Neuronal stem cell (in vitro differentiated cells): ENCODE measurements at regions not wholly inside any gene's neighbourhood (a gene's known extent, or its start where the extent isn't known, plus 50 kb on each side); places are given as distances from the start of the nearest gene placed in this dataset.

Experiments
- DNase-seq: peaks from one replicate; pipeline ENCODE4 v3.0.0-alpha.2; 2013; ENCODE audit warnings: low spot score
- H2AFZ ChIP-seq: one replicate; pipeline ENCODE4 v1.6.1; 2013; ENCODE audit warnings: mild to moderate bottlenecking, low read length, inconsistent platforms
- H2AK5ac ChIP-seq: 2 replicates; pipeline ENCODE4 v1.6.1; 2013; ENCODE audit warnings: low read depth, mild to moderate bottlenecking, inconsistent platforms, low read length, moderate library complexity, mixed read lengths
- H2BK120ac ChIP-seq: 2 replicates; pipeline ENCODE4 v1.6.1; 2013; ENCODE audit warnings: low read depth, mild to moderate bottlenecking, inconsistent platforms, low read length, moderate library complexity, mixed read lengths
- H2BK12ac ChIP-seq: one replicate; pipeline ENCODE4 v1.6.1; 2013; ENCODE audit warnings: low read length, inconsistent platforms
- H2BK15ac ChIP-seq: 2 replicates; pipeline ENCODE4 v1.6.1; 2013; ENCODE audit warnings: mild to moderate bottlenecking, low read length, inconsistent platforms, mixed read lengths
- H2BK5ac ChIP-seq: one replicate; pipeline ENCODE4 v1.6.1; 2013; ENCODE audit warnings: inconsistent platforms, mild to moderate bottlenecking, low read length, moderate library complexity
- H3K14ac ChIP-seq: one replicate; pipeline ENCODE4 v1.6.1; 2013; ENCODE audit warnings: low read length, inconsistent platforms
- H3K18ac ChIP-seq: 2 replicates; pipeline ENCODE4 v1.6.1; 2013; ENCODE audit warnings: low read length, inconsistent platforms
- H3K23ac ChIP-seq: 2 replicates; pipeline ENCODE4 v1.6.1; 2013; ENCODE audit warnings: low read depth, mild to moderate bottlenecking, mixed read lengths, low read length, inconsistent platforms; ENCODE audit not compliant: poor library complexity
- H3K27ac ChIP-seq: replicated peaks from 3 replicates; pipeline ENCODE4 v1.5.1; 2013; ENCODE audit warnings: low read length, inconsistent platforms
- H3K27me3 ChIP-seq, 3 experiments: 2 replicates each; pipeline ENCODE4 v1.6.1; 2013; ENCODE audit warnings: low read length in 3 of 3, mild to moderate bottlenecking in 2 of 3, inconsistent platforms in 1 of 3, low read depth in 1 of 3, mixed read lengths in 1 of 3, moderate library complexity in 1 of 3; ENCODE audit not compliant: control insufficient read depth in 3 of 3, insufficient read depth in 3 of 3
- H3K36me3 ChIP-seq, 2 donors: replicated peaks in 1 of 2; 2 replicates each; pipeline ENCODE4 v1.6.1; 2013; ENCODE audit warnings: low read length in 2 of 2; ENCODE audit not compliant: control insufficient read depth in 2 of 2, insufficient read depth in 2 of 2
- H3K4ac ChIP-seq: 2 replicates; pipeline ENCODE4 v1.6.1; 2013; ENCODE audit warnings: inconsistent platforms, mild to moderate bottlenecking, low read length, moderate library complexity
- H3K4me1 ChIP-seq, 2 donors: 1 replicate in 1 of 2; 2 replicates in 1 of 2; pipeline ENCODE4 v1.6.1; 2013; ENCODE audit warnings: low read length in 2 of 2, low read depth in 1 of 2; ENCODE audit not compliant: control insufficient read depth in 2 of 2, insufficient read depth in 1 of 2
- H3K4me2 ChIP-seq: one replicate; pipeline ENCODE4 v1.6.1; 2013; ENCODE audit warnings: mild to moderate bottlenecking, low read length, inconsistent platforms; ENCODE audit not compliant: insufficient read depth, poor library complexity, severe bottlenecking
- H3K4me3 ChIP-seq, 2 donors: 2 replicates each; pipeline ENCODE4 v1.5.1; 2013; ENCODE audit warnings: low read length in 2 of 2, mild to moderate bottlenecking in 2 of 2, inconsistent platforms in 1 of 2, moderate library complexity in 1 of 2
- H3K79me1 ChIP-seq: one replicate; pipeline ENCODE4 v1.6.1; 2013; ENCODE audit warnings: low read depth, mild to moderate bottlenecking, inconsistent platforms, low read length, moderate library complexity
- H3K9ac ChIP-seq: one replicate; pipeline ENCODE4 v1.6.1; 2013; ENCODE audit warnings: mild to moderate bottlenecking, low read depth, low read length, inconsistent platforms; ENCODE audit not compliant: poor library complexity
- H3K9me3 ChIP-seq, 2 donors: replicated peaks in 1 of 2; 2 replicates each; pipeline versions ENCODE3 to v1.6.1; 2013; ENCODE audit warnings: low read length in 2 of 2, mild to moderate bottlenecking in 2 of 2, inconsistent platforms in 1 of 2, low read depth in 1 of 2, mixed read lengths in 1 of 2, moderate library complexity in 1 of 2; ENCODE audit not compliant: control insufficient read depth in 2 of 2, insufficient read depth in 1 of 2
- H4K8ac ChIP-seq: one replicate; pipeline ENCODE4 v1.6.1; 2013; ENCODE audit warnings: low read depth, mild to moderate bottlenecking, inconsistent platforms, low read length, moderate library complexity
- H4K91ac ChIP-seq: one replicate; pipeline ENCODE4 v1.6.1; 2013; ENCODE audit warnings: low read length, low read depth, mild to moderate bottlenecking, inconsistent platforms; ENCODE audit not compliant: poor library complexity
- WGBS, 2 donors: extraction: QIAGEN DNeasy Blood & Tissue Kit; methylation state at CpG; one replicate each; pipeline ENCODE4 v1.1.7; 2013; ENCODE audit warnings: missing lambda C conversion rate in 2 of 2, mixed read lengths in 1 of 2; ENCODE audit not compliant: insufficient read length in 2 of 2, insufficient replicate concordance in 1 of 2; ENCODE audit errors: extremely low coverage in 2 of 2; 5-methylcytosine and 5-hydroxymethylcytosine counted together

GRCh38 chr16:49936791-49937190, 80.9 kb upstream of the ZNF423 start:
- Histone ChIP-seq H3K27ac (no peak overlapping the region), H3K4me1 (peaks cover 0 to 3% of the 10 kb centered on the region in 2 donors), H2AK5ac (no peak overlapping the region), H3K4ac (no peak overlapping the region), H4K8ac (no peak overlapping the region), H4K91ac (no peak overlapping the region), H3K36me3 (no peaks in the 10 kb centered on the region), H2BK12ac (no peak overlapping the region), H3K4me3 (no peak overlapping the region), H3K27me3 (peaks cover 0 to 22% (median 0%) of the 10 kb centered on the region in 3 experiments), H2BK15ac (no peak overlapping the region), H2BK120ac (no peak overlapping the region), H3K9ac (no peak overlapping the region), H2BK5ac (no peak overlapping the region), H3K18ac (no peak overlapping the region), H3K79me1 (no peaks in the 10 kb centered on the region), H3K9me3 (peaks cover 0 to 2% of the 10 kb centered on the region in 2 donors), H3K4me2 (no peak overlapping the region), H2AFZ (no peak overlapping the region), H3K14ac (no peak overlapping the region), H3K23ac (no peak overlapping the region)
- no peak for DNase-seq
- no CpG with 5 or more reads among the region's 6 CpGs for WGBS, 2 donors

DNA sequence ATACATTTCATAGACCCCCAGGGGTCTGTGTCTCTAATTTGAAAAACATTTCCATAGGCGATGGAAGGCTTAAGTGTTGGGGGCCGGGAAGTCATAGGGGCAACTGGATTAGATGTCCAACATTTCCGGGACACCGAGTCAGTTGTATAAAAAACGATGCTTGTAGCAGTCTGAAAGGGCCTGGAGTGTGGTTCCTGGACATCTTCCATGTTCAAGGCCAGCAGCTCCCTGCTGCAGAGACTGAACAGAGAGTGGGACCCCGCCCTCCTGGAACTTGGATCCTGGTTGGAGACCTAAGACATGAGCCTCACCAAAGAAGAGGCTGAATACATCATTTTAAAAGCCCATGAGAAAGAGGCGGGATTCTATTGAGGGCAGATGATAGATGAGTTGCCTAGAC, 82.0 kb upstream of the ZNF423 start:
- H2AFZ ChIP-seq: no peak overlapping the region
- WGBS, 2 donors: no CpG with 5 or more reads among the region's 7 CpGs
- no peak overlapping the region for H2AK5ac ChIP-seq
- H2BK12ac ChIP-seq: no peak overlapping the region
- no peak overlapping the region for H3K4me3 ChIP-seq
- no peak overlapping the region for H2BK120ac ChIP-seq
- no peaks in the 10 kb centered on the region for H3K79me1 ChIP-seq
- H3K23ac ChIP-seq: no peak overlapping the region
- no peak overlapping the region for H2BK5ac ChIP-seq
- H3K14ac ChIP-seq: no peak overlapping the region
- H3K4me1 ChIP-seq: no peaks in the 10 kb centered on the region
- H2BK15ac ChIP-seq: no peak overlapping the region
- peaks cover 0 to 11% (median 0%) of the 10 kb centered on the region in 3 experiments for H3K27me3 ChIP-seq
- H3K36me3 ChIP-seq: no peaks in the 10 kb centered on the region
- no peak overlapping the region for H3K18ac ChIP-seq
- H3K9ac ChIP-seq: no peak overlapping the region
- no peak overlapping the region for H3K27ac ChIP-seq
- H4K8ac ChIP-seq: no peak overlapping the region
- DNase-seq: no peak
- H3K9me3 ChIP-seq: peaks cover 0 to 2% of the 10 kb centered on the region in 2 donors
- no peak overlapping the region for H3K4ac ChIP-seq
- no peak overlapping the region for H3K4me2 ChIP-seq
- H4K91ac ChIP-seq: no peak overlapping the region

DNA sequence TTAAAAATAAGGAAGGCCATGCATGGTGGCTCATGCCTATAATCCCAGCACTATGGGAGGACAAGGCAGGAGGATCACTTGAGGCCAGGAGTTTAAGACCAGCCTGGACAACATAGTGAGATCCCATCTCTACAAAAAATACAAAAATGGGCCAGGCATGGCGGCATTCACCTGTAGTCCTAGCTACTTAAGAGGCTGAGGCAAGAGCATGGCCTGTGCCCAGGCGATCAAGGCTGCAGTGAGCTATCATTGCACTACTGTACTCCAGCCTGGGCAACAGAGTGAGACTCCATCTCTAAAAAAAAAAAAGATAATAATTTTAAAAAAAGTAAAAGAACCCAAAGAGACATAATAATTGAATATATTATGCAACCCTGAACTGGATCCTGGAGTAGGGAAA, 83.6 kb upstream of the ZNF423 start:
- no peak overlapping the region for H4K8ac ChIP-seq
- no peaks in the 10 kb centered on the region for H3K36me3 ChIP-seq
- H3K9me3 ChIP-seq: peaks cover 0 to 2% of the 10 kb centered on the region in 2 donors
- H3K4me3 ChIP-seq: no peak overlapping the region
- H2BK12ac ChIP-seq: no peak overlapping the region
- H3K9ac ChIP-seq: no peak overlapping the region
- no peak overlapping the region for H2AFZ ChIP-seq
- H2BK5ac ChIP-seq: no peak overlapping the region
- H4K91ac ChIP-seq: no peak overlapping the region
- no peak overlapping the region for H2BK120ac ChIP-seq
- H2BK15ac ChIP-seq: no peak overlapping the region
- H3K79me1 ChIP-seq: no peaks in the 10 kb centered on the region
- no peak overlapping the region for H3K27ac ChIP-seq
- WGBS, 2 donors: no CpG with 5 or more reads among the region's 2 CpGs
- H3K4me1 ChIP-seq: no peaks in the 10 kb centered on the region
- H3K23ac ChIP-seq: no peak overlapping the region
- H3K14ac ChIP-seq: no peak overlapping the region
- no peak overlapping the region for H3K4me2 ChIP-seq
- H3K4ac ChIP-seq: no peak overlapping the region
- no peak overlapping the region for H2AK5ac ChIP-seq
- H3K18ac ChIP-seq: no peak overlapping the region
- H3K27me3 ChIP-seq: peaks cover 0 to 8% (median 0%) of the 10 kb centered on the region in 3 experiments
- DNase-seq: no peak

- no peak overlapping the region for H2AFZ ChIP-seq
- no peaks in the 10 kb centered on the region for H3K4me1 ChIP-seq
- H3K4ac ChIP-seq: no peak overlapping the region
- no peak overlapping the region for H3K14ac ChIP-seq
- no peak overlapping the region for H3K9ac ChIP-seq
- DNase-seq: no peak
- no peak overlapping the region for H3K18ac ChIP-seq
- H3K36me3 ChIP-seq: no peaks in the 10 kb centered on the region
- H3K79me1 ChIP-seq: no peaks in the 10 kb centered on the region
- H4K91ac ChIP-seq: no peak overlapping the region
- H3K4me3 ChIP-seq: no peak overlapping the region
- H3K23ac ChIP-seq: no peak overlapping the region
- peaks cover 0 to 9% (median 0%) of the 10 kb centered on the region in 3 experiments for H3K27me3 ChIP-seq
- H4K8ac ChIP-seq: no peak overlapping the region
- H2BK12ac ChIP-seq: no peak overlapping the region
- H3K27ac ChIP-seq: no peak overlapping the region
- no peak overlapping the region for H2BK120ac ChIP-seq
- no peak overlapping the region for H2BK5ac ChIP-seq
- no peak overlapping the region for H3K4me2 ChIP-seq
- no peak overlapping the region for H2BK15ac ChIP-seq
- no peak overlapping the region for H2AK5ac ChIP-seq
- H3K9me3 ChIP-seq: peaks cover 0 to 2% of the 10 kb centered on the region in 2 donors
- no CpG with 5 or more reads among the region's 13 CpGs for WGBS, 2 donors
Observed at GRCh38 chr16:49940464-49941224, 84.4 kb upstream of the CNEP1R1 start.
